Lung (tissue), 11 donors: ENCODE measurements at regions not wholly inside any gene's neighbourhood (a gene's known extent, or its start where the extent isn't known, plus 50 kb on each side); places are given as distances from the start of the nearest gene placed in this dataset.

Source experiments
- ATAC-seq: fragments of 200-7000 bp; cut with Tn5 transposase; one replicate; pipeline ENCODE4 v1.9.1; 2020; ENCODE audit warnings: moderate number of reproducible peaks; ENCODE audit not compliant: insufficient read depth, low FRiP score
- DNase-seq, 3 donors: peaks; one replicate each; pipeline ENCODE4 v3.0.0-alpha.2; 2013 to 2017
- H3K27ac ChIP-seq, 2 donors: one replicate each; pipeline ENCODE4 v1.5.1; 2013; ENCODE audit warnings: mild to moderate bottlenecking in 2 of 2, moderate library complexity in 2 of 2, control low read depth in 1 of 2, inconsistent platforms in 1 of 2, low read depth in 1 of 2, low read length in 1 of 2
- H3K27me3 ChIP-seq, 3 donors: one replicate each; pipeline ENCODE4 v1.5.1; 2013; ENCODE audit warnings: low read length in 2 of 3; ENCODE audit not compliant: control insufficient read depth in 3 of 3, insufficient read depth in 3 of 3
- H3K36me3 ChIP-seq, 4 donors: one replicate each; pipeline ENCODE4 v1.5.1; 2013; ENCODE audit warnings: low read length in 4 of 4, mild to moderate bottlenecking in 1 of 4, moderate library complexity in 1 of 4; ENCODE audit not compliant: control insufficient read depth in 4 of 4, insufficient read depth in 4 of 4
- H3K4me1 ChIP-seq, 5 donors: one replicate each; pipeline ENCODE4 v1.5.1; 2013; ENCODE audit warnings: low read length in 5 of 5, mild to moderate bottlenecking in 2 of 5, moderate library complexity in 1 of 5; ENCODE audit not compliant: control insufficient read depth in 5 of 5, insufficient read depth in 5 of 5
- H3K4me3 ChIP-seq: one replicate; pipeline ENCODE4 v1.5.1; 2013; ENCODE audit warnings: mild to moderate bottlenecking, control low read depth, moderate library complexity
- H3K9ac ChIP-seq, 2 donors: one replicate each; pipeline ENCODE4 v1.5.1; 2013; ENCODE audit warnings: low read length in 2 of 2, control low read depth in 1 of 2; ENCODE audit not compliant: insufficient read depth in 1 of 2
- H3K9me3 ChIP-seq, 4 donors: one replicate each; pipeline ENCODE4 v1.5.1; 2013; ENCODE audit warnings: low read length in 3 of 4, mild to moderate bottlenecking in 1 of 4, moderate library complexity in 1 of 4; ENCODE audit not compliant: control insufficient read depth in 4 of 4, insufficient read depth in 3 of 4
- WGBS, 2 donors: extraction: QIAGEN DNeasy Blood & Tissue Kit; methylation state at CpG; one replicate each; pipeline ENCODE4 v1.1.7; 2013; 5-methylcytosine and 5-hydroxymethylcytosine counted together
- TF ChIP-seq, protein P1 (sequence below): IDR thresholded peaks from 2 replicates; pipeline ENCODE4 v1.5.1; 2012; ENCODE audit warnings: mild to moderate bottlenecking; ENCODE audit errors: control extremely low read depth, extremely low read depth
- donor health status: control.
- donor health status: control.
- donor health status: Bipolar disorder and iron deficiency.
- donor health status: healthy.
- donor health status: DM: yes; HTN: yes; CAD: no.

DNA sequence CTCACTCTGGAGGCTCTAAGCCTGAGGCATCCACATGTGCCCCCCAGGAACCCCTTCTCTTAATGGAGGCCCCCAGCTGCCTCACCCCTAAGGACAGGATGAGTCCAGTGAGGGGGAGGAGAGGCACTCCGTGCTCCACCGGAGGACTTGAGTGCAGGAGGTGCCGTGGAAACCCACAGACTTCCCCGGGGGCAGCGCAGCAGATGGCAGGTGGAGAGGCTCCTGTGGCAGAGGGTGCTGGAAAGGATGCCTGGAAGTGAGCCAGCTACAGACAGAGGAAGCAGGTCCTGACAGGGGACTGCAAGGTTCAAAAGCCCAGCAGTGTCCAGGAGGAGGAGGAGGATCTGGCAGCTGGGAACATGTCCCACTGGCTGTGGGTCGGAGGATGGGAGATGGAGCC, 1384.0 kb downstream of the TBC1D22A start:
- H3K4me3 ChIP-seq, result no peak overlapping the region
- peaks cover 0 to 6% (median 0%) of the 10 kb centered on the region in 4 donors for H3K9me3 ChIP-seq
- no peak for DNase-seq
- no peak overlapping the region for H3K9ac ChIP-seq
- peaks cover 0 to 4% (median 3%) of the 10 kb centered on the region in 3 donors for H3K27me3 ChIP-seq
- no peak overlapping the region for H3K27ac ChIP-seq
- 56 to 57% methylated on average over 6 of the region's 6 CpGs for WGBS, 2 donors
- H3K4me1 ChIP-seq, result no peaks in the 10 kb centered on the region
- no peaks in the 10 kb centered on the region for H3K36me3 ChIP-seq
- ATAC-seq, result no peak
- TF ChIP-seq, protein P1, sequence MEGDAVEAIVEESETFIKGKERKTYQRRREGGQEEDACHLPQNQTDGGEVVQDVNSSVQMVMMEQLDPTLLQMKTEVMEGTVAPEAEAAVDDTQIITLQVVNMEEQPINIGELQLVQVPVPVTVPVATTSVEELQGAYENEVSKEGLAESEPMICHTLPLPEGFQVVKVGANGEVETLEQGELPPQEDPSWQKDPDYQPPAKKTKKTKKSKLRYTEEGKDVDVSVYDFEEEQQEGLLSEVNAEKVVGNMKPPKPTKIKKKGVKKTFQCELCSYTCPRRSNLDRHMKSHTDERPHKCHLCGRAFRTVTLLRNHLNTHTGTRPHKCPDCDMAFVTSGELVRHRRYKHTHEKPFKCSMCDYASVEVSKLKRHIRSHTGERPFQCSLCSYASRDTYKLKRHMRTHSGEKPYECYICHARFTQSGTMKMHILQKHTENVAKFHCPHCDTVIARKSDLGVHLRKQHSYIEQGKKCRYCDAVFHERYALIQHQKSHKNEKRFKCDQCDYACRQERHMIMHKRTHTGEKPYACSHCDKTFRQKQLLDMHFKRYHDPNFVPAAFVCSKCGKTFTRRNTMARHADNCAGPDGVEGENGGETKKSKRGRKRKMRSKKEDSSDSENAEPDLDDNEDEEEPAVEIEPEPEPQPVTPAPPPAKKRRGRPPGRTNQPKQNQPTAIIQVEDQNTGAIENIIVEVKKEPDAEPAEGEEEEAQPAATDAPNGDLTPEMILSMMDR, result no peak

DNA sequence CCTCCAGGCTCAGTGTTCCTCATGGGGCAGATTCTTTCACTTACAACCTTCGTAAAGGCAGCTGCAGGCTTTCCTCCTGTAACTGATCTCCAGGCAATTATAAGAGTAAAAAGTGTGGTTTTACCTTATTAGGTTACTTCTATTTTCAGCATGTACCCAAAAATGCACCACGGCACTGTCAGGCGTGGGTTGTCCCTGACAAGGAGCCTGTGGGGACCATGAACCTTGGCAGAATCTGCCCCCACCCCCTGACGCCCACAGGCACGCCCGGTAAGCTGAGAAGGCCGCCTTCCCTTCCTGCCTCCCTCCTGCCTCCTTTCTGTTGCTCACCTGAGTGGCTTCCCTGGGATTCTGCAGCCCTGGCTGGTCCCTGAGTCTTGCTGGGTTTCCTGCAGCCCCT, 1383.3 kb downstream of the TBC1D22A start:
- no peak for ATAC-seq
- Histone ChIP-seq H3K27ac (no peak overlapping the region), H3K4me3 (no peak overlapping the region), H3K27me3 (peaks cover 0 to 4% (median 3%) of the 10 kb centered on the region in 3 donors), H3K9ac (no peak overlapping the region), H3K36me3 (no peaks in the 10 kb centered on the region), H3K9me3 (peaks cover 0 to 6% (median 0%) of the 10 kb centered on the region in 4 donors), H3K4me1 (no peaks in the 10 kb centered on the region)
- 59 to 60% methylated on average over 7 of the region's 7 CpGs for WGBS, 2 donors
- TF ChIP-seq, protein P1, result no peak
- DNase-seq, result no peak

DNA sequence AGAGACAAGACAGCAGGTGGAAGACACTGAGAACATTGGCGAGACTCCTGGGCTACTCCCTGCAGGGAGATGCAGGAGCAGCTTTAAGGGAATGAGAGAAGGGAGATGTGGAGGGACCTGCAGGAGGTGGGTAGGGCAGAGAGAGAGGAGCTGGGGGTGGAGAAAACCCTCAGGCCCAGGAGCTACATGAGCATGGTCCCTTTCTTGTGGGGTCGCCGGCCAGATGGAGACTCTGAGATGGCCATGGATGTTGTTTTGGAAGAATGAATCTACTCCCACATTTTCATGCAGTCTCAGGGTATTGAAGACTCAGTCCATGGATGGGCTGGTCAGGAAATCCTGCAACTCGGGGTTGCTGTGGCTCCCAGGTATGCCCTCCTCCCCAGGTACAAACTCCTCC, 1381.9 kb downstream of the TBC1D22A start:
- ATAC-seq (no peak), DNase-seq (no peak)
- H3K36me3 ChIP-seq, result no peaks in the 10 kb centered on the region
- H3K9me3 ChIP-seq, result peaks cover 0 to 6% (median 0%) of the 10 kb centered on the region in 4 donors
- TF ChIP-seq, protein P1, result no peak
- no peak overlapping the region for H3K4me3 ChIP-seq
- 90 to 91% methylated on average over 4 of the region's 4 CpGs for WGBS, 2 donors
- H3K9ac ChIP-seq, result no peak overlapping the region
- no peaks in the 10 kb centered on the region for H3K4me1 ChIP-seq
- peaks cover 0 to 4% (median 3%) of the 10 kb centered on the region in 3 donors for H3K27me3 ChIP-seq
- no peak overlapping the region for H3K27ac ChIP-seq

DNA sequence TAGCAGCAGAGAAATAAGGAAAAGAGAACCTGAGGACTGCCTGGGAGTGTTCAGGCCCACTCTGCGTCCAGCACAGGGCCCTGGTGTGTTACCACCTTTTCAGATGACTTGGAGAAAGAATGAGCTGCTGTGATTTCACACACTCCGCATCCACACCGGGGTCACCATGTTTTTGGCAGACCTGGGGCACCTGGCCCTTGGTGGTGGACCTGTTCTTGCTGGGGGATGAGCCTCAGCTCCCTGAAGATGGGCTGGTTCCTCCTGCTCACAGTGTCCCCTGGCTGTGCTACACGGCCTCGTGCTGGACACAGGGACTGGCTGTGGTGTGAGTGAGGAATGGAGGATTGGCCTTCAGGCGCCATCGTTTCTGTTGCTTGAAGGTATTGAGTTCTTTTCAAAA, 1381.4 kb downstream of the TBC1D22A start:
- TF ChIP-seq, protein P1, result no peak
- ATAC-seq, result no peak

More for the DNA sequence above, 1381.4 kb downstream of the TBC1D22A start:
- H3K9me3 ChIP-seq, result peaks cover 0 to 6% (median 0%) of the 10 kb centered on the region in 4 donors
- no peak overlapping the region for H3K9ac ChIP-seq
- 89 to 90% methylated on average over 7 of the region's 7 CpGs for WGBS, 2 donors
- H3K27ac ChIP-seq, result no peak overlapping the region
- H3K4me1 ChIP-seq, result no peaks in the 10 kb centered on the region
- DNase-seq, result no peak
- no peak overlapping the region for H3K4me3 ChIP-seq
- no peaks in the 10 kb centered on the region for H3K36me3 ChIP-seq
- peaks cover 0 to 4% (median 3%) of the 10 kb centered on the region in 3 donors for H3K27me3 ChIP-seq
